ENCODE measurements at regions not wholly inside any gene's neighbourhood (a gene's known extent, or its start where the extent isn't known, plus 50 kb on each side); places are given as distances from the start of the nearest gene placed in this dataset.
"Not testable (repeated sequence)": the region's sequence is repeated elsewhere in the genome, so short reads cannot be mapped to it uniquely, and the experiment has no call there.

- TF ChIP-seq, protein P1, sequence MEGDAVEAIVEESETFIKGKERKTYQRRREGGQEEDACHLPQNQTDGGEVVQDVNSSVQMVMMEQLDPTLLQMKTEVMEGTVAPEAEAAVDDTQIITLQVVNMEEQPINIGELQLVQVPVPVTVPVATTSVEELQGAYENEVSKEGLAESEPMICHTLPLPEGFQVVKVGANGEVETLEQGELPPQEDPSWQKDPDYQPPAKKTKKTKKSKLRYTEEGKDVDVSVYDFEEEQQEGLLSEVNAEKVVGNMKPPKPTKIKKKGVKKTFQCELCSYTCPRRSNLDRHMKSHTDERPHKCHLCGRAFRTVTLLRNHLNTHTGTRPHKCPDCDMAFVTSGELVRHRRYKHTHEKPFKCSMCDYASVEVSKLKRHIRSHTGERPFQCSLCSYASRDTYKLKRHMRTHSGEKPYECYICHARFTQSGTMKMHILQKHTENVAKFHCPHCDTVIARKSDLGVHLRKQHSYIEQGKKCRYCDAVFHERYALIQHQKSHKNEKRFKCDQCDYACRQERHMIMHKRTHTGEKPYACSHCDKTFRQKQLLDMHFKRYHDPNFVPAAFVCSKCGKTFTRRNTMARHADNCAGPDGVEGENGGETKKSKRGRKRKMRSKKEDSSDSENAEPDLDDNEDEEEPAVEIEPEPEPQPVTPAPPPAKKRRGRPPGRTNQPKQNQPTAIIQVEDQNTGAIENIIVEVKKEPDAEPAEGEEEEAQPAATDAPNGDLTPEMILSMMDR (IDR thresholded peaks at IDR 0.05): not testable (repeated sequence)
- TF ChIP-seq POLR2A (IDR thresholded peaks at IDR 0.05): not testable (repeated sequence)
Observed at GRCh38 chr1:117718596-117718995, 112.7 kb downstream of the TENT5C start.

All from heart left ventricle (tissue), 13 donors.